ENCODE measurements at regions not wholly inside any gene's neighbourhood (a gene's known extent, or its start where the extent isn't known, plus 50 kb on each side); places are given as distances from the start of the nearest gene placed in this dataset.

DNA sequence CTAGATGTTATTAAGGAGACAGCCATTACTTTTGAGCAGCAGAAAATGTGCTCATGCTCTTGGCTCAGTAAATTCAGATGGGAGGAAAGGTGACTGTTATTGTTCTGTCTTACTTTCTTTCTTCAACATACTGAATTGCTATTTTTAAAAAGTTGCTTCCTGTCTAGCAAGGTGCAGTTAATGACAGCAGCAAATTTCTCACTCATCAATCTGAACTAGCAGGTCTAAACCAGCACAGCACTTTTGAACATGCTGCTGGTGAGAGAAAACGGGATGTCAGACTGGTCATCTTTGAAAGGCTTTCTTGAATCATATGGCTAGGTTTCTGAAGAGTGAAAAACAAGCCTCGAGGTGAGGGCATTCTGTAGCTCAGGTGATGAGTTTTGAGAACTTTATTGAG, 384.7 kb downstream of the MFSD1 start:
- TF ChIP-seq TAF1 (IDR thresholded peaks at IDR 0.05; ENCODE audit: borderline replicate concordance, low read depth, low read length) (no peak), POLR2A (IDR thresholded peaks at IDR 0.05; ENCODE audit: low read depth, low read length) (no peak)

Data from GM12892 (cell line).